GM04504 (cell line): ENCODE measurements at regions not wholly inside any gene's neighbourhood (a gene's known extent, or its start where the extent isn't known, plus 50 kb on each side); places are given as distances from the start of the nearest gene placed in this dataset.
"Not testable (repeated sequence)": the region's sequence is repeated elsewhere in the genome, so short reads cannot be mapped to it uniquely, and the experiment has no call there.

Experiments
- DNase-seq: peaks from one replicate; pipeline ENCODE4 v3.0.0-alpha.2; 2012; ENCODE audit warnings: low read depth

GRCh38 chr3:6287088-6287875 lies 573.6 kb upstream of the GRM7 start:
- DNase-seq, result no peak

- DNase-seq, result no peak
Observed at GRCh38 chr3:6301626-6302025, 559.3 kb upstream of the GRM7 start.

GRCh38 chr3:6315906-6316305 lies 545.0 kb upstream of the GRM7 start:
- no peak for DNase-seq

GRCh38 chr3:6321999-6322398 lies 538.9 kb upstream of the GRM7 start:
- DNase-seq, result no peak

- no peak for DNase-seq
Observed at GRCh38 chr3:6326771-6327170, 534.1 kb upstream of the GRM7 start.

GRCh38 chr3:6340980-6341325 lies 520.0 kb upstream of the GRM7 start:
- not testable (repeated sequence) for DNase-seq

- DNase-seq, result no peak
Observed at GRCh38 chr3:6351752-6352151, 509.2 kb upstream of the GRM7 start.

- no peak for DNase-seq
Observed at GRCh38 chr3:6354653-6355052, 506.3 kb upstream of the GRM7 start.

- no peak for DNase-seq
Observed at GRCh38 chr3:6362406-6362805, 498.5 kb upstream of the GRM7 start.

- DNase-seq, result no peak
Observed at GRCh38 chr3:6367171-6367570, 493.7 kb upstream of the GRM7 start.

- DNase-seq, result no peak
Observed at GRCh38 chr3:6392123-6392522, 468.8 kb upstream of the GRM7 start.

GRCh38 chr3:6394944-6395343 lies 466.0 kb upstream of the GRM7 start:
- no peak for DNase-seq

- DNase-seq, result no peak
Observed at GRCh38 chr3:6396631-6397030, 464.3 kb upstream of the GRM7 start.

- not testable (repeated sequence) for DNase-seq
Observed at GRCh38 chr3:6402666-6403065, 458.2 kb upstream of the GRM7 start.

- DNase-seq, result not testable (repeated sequence)
Observed at GRCh38 chr3:6406923-6407322, 454.0 kb upstream of the GRM7 start.

- DNase-seq, result no peak
Observed at GRCh38 chr3:6416049-6416661, 444.8 kb upstream of the GRM7 start.

- DNase-seq, result no peak
Observed at GRCh38 chr3:6417174-6417573, 443.7 kb upstream of the GRM7 start.

- no peak for DNase-seq
Observed at GRCh38 chr3:6418485-6418884, 442.4 kb upstream of the GRM7 start.

GRCh38 chr3:6421666-6422445 lies 439.1 kb upstream of the GRM7 start:
- no peak for DNase-seq

GRCh38 chr3:6425289-6425820 lies 435.6 kb upstream of the GRM7 start:
- no peak for DNase-seq

GRCh38 chr3:6428276-6428675 lies 432.6 kb upstream of the GRM7 start:
- DNase-seq, result not testable (repeated sequence)

GRCh38 chr3:6435951-6436350 lies 425.0 kb upstream of the GRM7 start:
- DNase-seq, result no peak

GRCh38 chr3:6437631-6438030 lies 423.3 kb upstream of the GRM7 start:
- DNase-seq, result no peak
